Right lobe of liver (tissue), 6 donors: ENCODE measurements at regions not wholly inside any gene's neighbourhood (a gene's known extent, or its start where the extent isn't known, plus 50 kb on each side); places are given as distances from the start of the nearest gene placed in this dataset.

Experiments
- ATAC-seq, 4 donors: fragments of 200-7000 bp; cut with Tn5 transposase; one replicate each; pipeline ENCODE4 v1.9.1; 2020; ENCODE audit warnings: mild to moderate bottlenecking in 4 of 4, moderate library complexity in 4 of 4
- DNase-seq, 3 donors: peaks; one replicate each; pipeline ENCODE4 v3.0.0-alpha.2; 2020
- H3K27ac ChIP-seq, 3 donors: fragments of 200-600 bp; one replicate each; pipeline ENCODE4 v1.8.0; 2022
- H3K27me3 ChIP-seq, 2 donors: fragments of 200-600 bp; one replicate each; pipeline ENCODE4 v1.8.0; 2022
- H3K36me3 ChIP-seq, 4 donors: fragments of 200-600 bp; sonication (generic) in 1 of 4; one replicate each; pipeline versions ENCODE4 v1.5.1 to v1.8.0; 2017 to 2022; ENCODE audit warnings: control low read depth in 1 of 4
- H3K4me1 ChIP-seq, 4 donors: fragments of 200-600 bp; sonication (generic) in 1 of 4; one replicate each; pipeline versions ENCODE4 v1.5.1 to v1.8.0; 2017 to 2022; ENCODE audit warnings: control low read depth in 1 of 4
- H3K4me3 ChIP-seq, 3 donors: fragments of 200-600 bp; one replicate each; pipeline ENCODE4 v1.8.0; 2022
- H3K9me3 ChIP-seq, 4 donors: fragments of 200-600 bp; sonication (generic) in 1 of 4; one replicate each; pipeline versions ENCODE4 v1.5.1 to v1.8.0; 2017 to 2022; ENCODE audit warnings: control low read depth in 1 of 4
- POLR2A ChIP-seq: fragments of 450-650 bp; IDR thresholded peaks from one replicate; pipeline ENCODE4 v1.6.1; 2017; ENCODE audit warnings: antibody characterized with exemption, mild to moderate bottlenecking
- WGBS: methylation state at CpG from one replicate; pipeline ENCODE4 v1.1.6; 2018; ENCODE audit warnings: low coverage, low lambda C conversion rate; ENCODE audit not compliant: insufficient coverage; ENCODE audit errors: missing lambda C conversion rate; 5-methylcytosine and 5-hydroxymethylcytosine counted together
- intact Hi-C, 2 donors: fragments of 100-400 bp; cut with DNase I; formaldehyde crosslinking; loops; one replicate each; pipeline versions ENCODE4 v1.11.2 to v1.14.1; 2022
- TF ChIP-seq, protein P1 (sequence below), 4 donors: fragments of 200-600 bp in 3 of 4; fragments of 450-650 bp in 1 of 4; IDR thresholded peaks; one replicate each; pipeline versions ENCODE4 v1.5.1 to v1.8.0; 2016 to 2022; ENCODE audit warnings: antibody characterized with exemption in 4 of 4, mild to moderate bottlenecking in 2 of 4
- donor health status: DM: no; HTN: yes; CAD: no.
- donor health status: DM: no; HTN: no; CAD: no.
- donor health status: DM: no; HTN: no; CAD: no.
- donor health status: DM: no; HTN: yes; CAD: no.
- donor health status: DM: no; HTN: yes; CAD: no.

DNA sequence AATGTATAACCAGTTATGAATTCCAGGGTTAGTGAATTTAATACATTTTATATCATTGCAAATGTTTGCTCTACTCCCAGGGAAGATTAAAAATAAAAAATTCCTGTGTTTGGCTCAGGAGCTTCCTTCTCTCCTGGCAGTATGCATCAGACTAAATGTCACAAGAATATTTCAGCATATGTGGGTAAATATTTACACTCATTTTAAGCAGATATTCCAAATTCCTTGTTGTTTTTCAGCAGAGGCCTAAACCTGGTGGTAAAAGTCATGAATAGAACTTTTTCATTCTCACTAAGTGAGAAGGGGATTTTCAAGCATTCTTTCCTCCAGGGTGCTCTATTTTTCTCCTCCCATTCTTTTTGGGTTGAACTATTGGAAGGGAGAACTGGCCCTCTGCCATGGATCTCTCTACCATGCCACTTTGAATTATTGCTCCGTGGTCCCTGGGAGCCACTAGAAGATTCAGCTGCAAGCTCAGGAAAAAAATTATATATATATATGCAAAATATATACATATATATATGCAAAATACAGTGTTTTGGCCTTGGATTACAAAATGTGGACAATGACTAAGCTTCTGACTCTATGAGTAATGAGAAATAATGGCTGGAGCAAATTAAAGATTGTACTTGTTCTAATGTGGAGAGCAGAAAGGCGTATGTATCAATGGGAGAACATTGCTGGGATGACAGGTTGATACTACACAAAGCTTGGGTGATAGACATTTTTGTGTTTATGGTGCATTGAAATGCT is 180.6 kb upstream of the PAPPA start:
- no peak for ATAC-seq
- Histone ChIP-seq H3K27ac (no peak overlapping the region), H3K36me3 (no peaks in the 10 kb centered on the region)

DNA sequence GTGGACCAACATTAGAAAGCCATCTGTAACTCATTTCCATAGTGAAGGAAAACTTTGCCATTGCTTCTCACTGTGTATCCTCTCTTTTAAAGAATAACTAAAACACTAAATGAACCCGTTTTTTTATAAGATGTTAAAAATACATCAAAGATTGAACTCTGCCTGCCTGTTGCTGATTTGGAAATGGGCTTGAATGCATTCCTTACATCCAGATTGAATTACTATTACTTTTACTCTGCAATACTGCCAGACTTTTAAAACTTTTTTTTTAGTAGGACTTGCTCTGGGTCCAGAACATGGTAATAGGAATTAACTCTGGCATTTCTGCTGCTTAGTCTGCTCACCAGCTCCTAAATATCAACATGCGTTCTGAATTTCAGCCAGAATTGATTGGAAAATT is 176.8 kb upstream of the PAPPA start:
- no peak for ATAC-seq
- 45% methylated on average over 2 of the region's 2 CpGs for WGBS
- Histone ChIP-seq H3K36me3 (no peaks in the 10 kb centered on the region), H3K4me1 (no peaks in the 10 kb centered on the region), H3K4me3 (no peak overlapping the region), H3K27ac (no peak overlapping the region), H3K27me3 (no peaks in the 10 kb centered on the region), H3K9me3 (no peaks in the 10 kb centered on the region)
- intact Hi-C loops = no loop called here
- no peak for DNase-seq
- TF ChIP-seq POLR2A = no peak
- TF ChIP-seq, protein P1, sequence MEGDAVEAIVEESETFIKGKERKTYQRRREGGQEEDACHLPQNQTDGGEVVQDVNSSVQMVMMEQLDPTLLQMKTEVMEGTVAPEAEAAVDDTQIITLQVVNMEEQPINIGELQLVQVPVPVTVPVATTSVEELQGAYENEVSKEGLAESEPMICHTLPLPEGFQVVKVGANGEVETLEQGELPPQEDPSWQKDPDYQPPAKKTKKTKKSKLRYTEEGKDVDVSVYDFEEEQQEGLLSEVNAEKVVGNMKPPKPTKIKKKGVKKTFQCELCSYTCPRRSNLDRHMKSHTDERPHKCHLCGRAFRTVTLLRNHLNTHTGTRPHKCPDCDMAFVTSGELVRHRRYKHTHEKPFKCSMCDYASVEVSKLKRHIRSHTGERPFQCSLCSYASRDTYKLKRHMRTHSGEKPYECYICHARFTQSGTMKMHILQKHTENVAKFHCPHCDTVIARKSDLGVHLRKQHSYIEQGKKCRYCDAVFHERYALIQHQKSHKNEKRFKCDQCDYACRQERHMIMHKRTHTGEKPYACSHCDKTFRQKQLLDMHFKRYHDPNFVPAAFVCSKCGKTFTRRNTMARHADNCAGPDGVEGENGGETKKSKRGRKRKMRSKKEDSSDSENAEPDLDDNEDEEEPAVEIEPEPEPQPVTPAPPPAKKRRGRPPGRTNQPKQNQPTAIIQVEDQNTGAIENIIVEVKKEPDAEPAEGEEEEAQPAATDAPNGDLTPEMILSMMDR (IDR thresholded peaks at IDR 0.05) = no peak

More for the DNA sequence above, 180.6 kb upstream of the PAPPA start:
- Histone ChIP-seq H3K4me1 (no peaks in the 10 kb centered on the region), H3K4me3 (no peak overlapping the region), H3K9me3 (no peaks in the 10 kb centered on the region), H3K27me3 (no peaks in the 10 kb centered on the region)
- no peak for DNase-seq
- WGBS = 85% methylated on average over 2 of the region's 2 CpGs
- TF ChIP-seq POLR2A = no peak
- intact Hi-C loops = no loop called here

DNA sequence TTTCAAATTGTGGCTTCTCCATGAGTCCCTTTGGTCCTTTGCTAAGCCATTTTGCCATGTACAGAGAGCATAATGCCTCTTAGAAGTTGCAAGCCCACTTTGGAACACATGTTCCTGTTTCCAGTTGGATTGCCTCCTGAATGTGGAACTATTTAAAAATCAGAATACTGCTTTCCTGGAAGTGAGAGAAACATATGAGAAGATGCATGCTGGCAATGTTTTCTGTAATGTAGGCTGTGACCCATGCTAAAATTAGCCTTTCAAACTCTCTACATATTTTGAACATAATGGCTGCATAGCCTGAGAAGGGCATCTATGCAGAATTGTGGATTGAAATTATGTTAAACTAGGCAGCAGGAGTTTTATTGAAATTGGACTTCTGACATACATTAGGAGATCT is 175.5 kb upstream of the PAPPA start:
- Histone ChIP-seq H3K4me1 (no peaks in the 10 kb centered on the region), H3K27ac (no peak overlapping the region), H3K36me3 (no peaks in the 10 kb centered on the region), H3K27me3 (no peaks in the 10 kb centered on the region), H3K4me3 (no peak overlapping the region), H3K9me3 (no peaks in the 10 kb centered on the region)
- no peak for ATAC-seq
- TF ChIP-seq, protein P1 (IDR thresholded peaks at IDR 0.05) = no peak
- no peak for TF ChIP-seq POLR2A
- intact Hi-C loops = no loop called here
- no peak for DNase-seq

GRCh38 chr9:115978659-115979096 is 174.9 kb upstream of the PAPPA start:
- H3K27ac ChIP-seq = no peak overlapping the region
- H3K4me3 ChIP-seq = no peak overlapping the region
- ATAC-seq (no peak), DNase-seq (no peak)
- intact Hi-C loops = no loop called here
- H3K36me3 ChIP-seq = no peaks in the 10 kb centered on the region
- H3K27me3 ChIP-seq = no peaks in the 10 kb centered on the region
- 22% methylated on average over 3 of the region's 3 CpGs for WGBS
- H3K9me3 ChIP-seq = no peaks in the 10 kb centered on the region
- no peaks in the 10 kb centered on the region for H3K4me1 ChIP-seq
- TF ChIP-seq, protein P1 (IDR thresholded peaks at IDR 0.05) = no peak
- TF ChIP-seq POLR2A = no peak

DNA sequence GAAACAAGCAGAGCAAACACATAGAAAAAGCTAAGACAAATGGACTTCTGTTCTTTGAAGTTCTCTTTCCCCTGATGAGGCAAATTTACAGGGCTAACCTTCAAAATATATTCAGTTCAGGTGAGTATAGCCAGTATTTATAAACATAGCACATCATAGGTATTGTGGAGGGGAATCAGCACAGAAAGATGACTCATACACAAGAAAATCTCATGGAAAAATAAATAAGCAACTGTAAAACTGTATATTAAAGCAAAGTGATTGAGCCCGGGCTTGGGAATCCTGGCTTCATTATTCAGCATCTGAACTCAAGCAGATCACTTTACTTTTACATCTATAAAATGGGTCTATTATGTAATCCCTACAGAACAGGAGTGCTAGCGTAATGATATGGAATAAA is 173.5 kb upstream of the PAPPA start:
- H3K27ac ChIP-seq = no peak overlapping the region
- intact Hi-C loops = no loop called here
- no peaks in the 10 kb centered on the region for H3K4me1 ChIP-seq
- no peaks in the 10 kb centered on the region for H3K27me3 ChIP-seq
- no peaks in the 10 kb centered on the region for H3K36me3 ChIP-seq
- H3K4me3 ChIP-seq = no peak overlapping the region
- DNase-seq (no peak), ATAC-seq (no peak)
- 38% methylated on average over 2 of the region's 2 CpGs for WGBS
- TF ChIP-seq, protein P1 (IDR thresholded peaks at IDR 0.05) = no peak
- no peak for TF ChIP-seq POLR2A
- no peaks in the 10 kb centered on the region for H3K9me3 ChIP-seq
